Karpas-422 (cell line): ENCODE measurements at regions not wholly inside any gene's neighbourhood (a gene's known extent, or its start where the extent isn't known, plus 50 kb on each side); places are given as distances from the start of the nearest gene placed in this dataset.

Experiments
- DNase-seq: peaks from one replicate; pipeline ENCODE4 v3.0.0-alpha.2; 2015
- H2AFZ ChIP-seq: fragments of 200-600 bp; sonication (generic); 2 replicates; pipeline ENCODE4 v1.6.1; 2014; ENCODE audit warnings: antibody characterized with exemption, low read length, mixed read lengths
- H3K27ac ChIP-seq: fragments of 200-600 bp; sonication (generic); 2 replicates; pipeline ENCODE4 v1.5.1; 2014; ENCODE audit warnings: mild to moderate bottlenecking, low read length, moderate library complexity
- H3K27me3 ChIP-seq: fragments of 200-600 bp; sonication (generic); 2 replicates; pipeline ENCODE4 v1.6.1; 2014; ENCODE audit warnings: low read length, mixed read lengths
- H3K36me3 ChIP-seq: fragments of 200-600 bp; sonication (generic); 2 replicates; pipeline ENCODE4 v1.6.1; 2014; ENCODE audit warnings: low read length, mixed read lengths; ENCODE audit not compliant: insufficient read depth
- H3K4me1 ChIP-seq: fragments of 200-600 bp; sonication (generic); 2 replicates; pipeline ENCODE4 v1.6.1; 2014; ENCODE audit warnings: mild to moderate bottlenecking, low read length, mixed read lengths
- H3K4me2 ChIP-seq: fragments of 200-600 bp; sonication (generic); 2 replicates; pipeline ENCODE4 v1.6.1; 2014; ENCODE audit warnings: low read length, low read depth, mild to moderate bottlenecking; ENCODE audit not compliant: poor library complexity, severe bottlenecking
- H3K4me3 ChIP-seq: fragments of 200-600 bp; sonication (generic); 2 replicates; pipeline ENCODE4 v1.5.1; 2014; ENCODE audit warnings: mild to moderate bottlenecking, antibody characterized with exemption, low read length, mixed read lengths
- H3K79me2 ChIP-seq: fragments of 200-600 bp; sonication (generic); 2 replicates; pipeline ENCODE4 v1.6.1; 2014; ENCODE audit warnings: mild to moderate bottlenecking, low read length, mixed read lengths
- H3K9ac ChIP-seq: fragments of 200-600 bp; sonication (generic); 2 replicates; pipeline ENCODE4 v1.6.0; 2014; ENCODE audit warnings: low read length
- H3K9me2 ChIP-seq: fragments of 200-600 bp; sonication (generic), shearing (Covaris generic); replicated peaks from 2 replicates; pipeline ENCODE4 v1.6.0; 2014; ENCODE audit warnings: mild to moderate bottlenecking, low read length, moderate library complexity; ENCODE audit not compliant: insufficient read depth
- H3K9me3 ChIP-seq: fragments of 300-700, 200-600 bp; sonication (generic); 2 replicates; pipeline ENCODE4 v1.6.1; 2014; ENCODE audit warnings: low read length, mixed read lengths
- H4K20me1 ChIP-seq: fragments of 200-600 bp; sonication (generic); 2 replicates; pipeline ENCODE4 v1.6.1; 2014; ENCODE audit warnings: mild to moderate bottlenecking, antibody characterized with exemption, low read length, low read depth; ENCODE audit not compliant: insufficient read depth

- no peak for DNase-seq
- Histone ChIP-seq H3K27me3 (no peaks in the 10 kb centered on the region), H3K4me2 (no peak overlapping the region), H3K9me2 (no peaks in the 10 kb centered on the region), H3K79me2 (no peaks in the 10 kb centered on the region), H3K27ac (no peak overlapping the region), H3K9me3 (peaks cover 25% of the 10 kb centered on the region), H3K4me3 (no peak overlapping the region), H3K9ac (no peak overlapping the region), H2AFZ (no peak overlapping the region), H3K36me3 (no peaks in the 10 kb centered on the region), H4K20me1 (no peaks in the 10 kb centered on the region), H3K4me1 (no peaks in the 10 kb centered on the region)
Measured at GRCh38 chr20:7327810-7328209, 560.3 kb downstream of the BMP2 start.

- H3K79me2 ChIP-seq: no peaks in the 10 kb centered on the region
- no peaks in the 10 kb centered on the region for H3K4me1 ChIP-seq
Measured at GRCh38 chr20:7330850-7331249, 563.4 kb downstream of the BMP2 start.

GRCh38 chr20:7332169-7332568 lies 564.7 kb downstream of the BMP2 start:
- no peaks in the 10 kb centered on the region for H3K27me3 ChIP-seq
- H3K4me1 ChIP-seq: no peaks in the 10 kb centered on the region
- H4K20me1 ChIP-seq: no peaks in the 10 kb centered on the region
- no peak overlapping the region for H2AFZ ChIP-seq
- H3K4me2 ChIP-seq: no peak overlapping the region
- H3K36me3 ChIP-seq: no peaks in the 10 kb centered on the region
- H3K4me3 ChIP-seq: no peak overlapping the region
- H3K27ac ChIP-seq: no peak overlapping the region
- peaks cover 25% of the 10 kb centered on the region for H3K9me3 ChIP-seq
- H3K9ac ChIP-seq: no peak overlapping the region
- H3K9me2 ChIP-seq: no peaks in the 10 kb centered on the region
- H3K79me2 ChIP-seq: no peaks in the 10 kb centered on the region
- DNase-seq: no peak

More at GRCh38 chr20:7330850-7331249, 563.4 kb downstream of the BMP2 start:
- Histone ChIP-seq H3K27me3 (no peaks in the 10 kb centered on the region), H3K4me3 (no peak overlapping the region), H3K9me3 (peaks cover 34% of the 10 kb centered on the region), H3K27ac (no peak overlapping the region), H3K36me3 (no peaks in the 10 kb centered on the region), H4K20me1 (no peaks in the 10 kb centered on the region), H3K9ac (no peak overlapping the region), H3K9me2 (no peaks in the 10 kb centered on the region), H3K4me2 (no peak overlapping the region), H2AFZ (no peak overlapping the region)
- DNase-seq: no peak

GRCh38 chr20:7333841-7334240 lies 566.4 kb downstream of the BMP2 start:
- H3K79me2 ChIP-seq: no peaks in the 10 kb centered on the region
- H3K36me3 ChIP-seq: no peaks in the 10 kb centered on the region
- H4K20me1 ChIP-seq: no peaks in the 10 kb centered on the region
- no peaks in the 10 kb centered on the region for H3K27me3 ChIP-seq
- no peak overlapping the region for H3K4me2 ChIP-seq
- no peak overlapping the region for H2AFZ ChIP-seq
- H3K27ac ChIP-seq: no peak overlapping the region
- no peak overlapping the region for H3K9ac ChIP-seq
- H3K9me3 ChIP-seq: peaks cover 16% of the 10 kb centered on the region
- no peaks in the 10 kb centered on the region for H3K4me1 ChIP-seq
- no peak for DNase-seq
- no peak overlapping the region for H3K4me3 ChIP-seq
- no peaks in the 10 kb centered on the region for H3K9me2 ChIP-seq

- H3K4me2 ChIP-seq: no peak overlapping the region
- no peak overlapping the region for H3K27ac ChIP-seq
- H3K9me3 ChIP-seq: peaks cover 23% of the 10 kb centered on the region; the same call in 1 of the 2 replicates
- no peak overlapping the region for H2AFZ ChIP-seq
- H3K4me3 ChIP-seq: no peak overlapping the region
- no peak overlapping the region for H3K9ac ChIP-seq
- no peaks in the 10 kb centered on the region for H3K9me2 ChIP-seq
- H4K20me1 ChIP-seq: no peaks in the 10 kb centered on the region
- no peaks in the 10 kb centered on the region for H3K79me2 ChIP-seq
- DNase-seq: no peak
- no peaks in the 10 kb centered on the region for H3K4me1 ChIP-seq
- no peaks in the 10 kb centered on the region for H3K27me3 ChIP-seq
- no peaks in the 10 kb centered on the region for H3K36me3 ChIP-seq
Measured at GRCh38 chr20:7346026-7346425, 578.5 kb downstream of the BMP2 start.

GRCh38 chr20:7346562-7346961 lies 579.1 kb downstream of the BMP2 start:
- no peak overlapping the region for H2AFZ ChIP-seq
- H3K79me2 ChIP-seq: no peaks in the 10 kb centered on the region
- H4K20me1 ChIP-seq: no peaks in the 10 kb centered on the region
- no peaks in the 10 kb centered on the region for H3K27me3 ChIP-seq
- H3K9ac ChIP-seq: no peak overlapping the region
- H3K36me3 ChIP-seq: no peaks in the 10 kb centered on the region
- no peaks in the 10 kb centered on the region for H3K9me2 ChIP-seq
- H3K4me2 ChIP-seq: no peak overlapping the region
- peaks cover 25% of the 10 kb centered on the region; the same call in 1 of the 2 replicates for H3K9me3 ChIP-seq
- H3K27ac ChIP-seq: no peak overlapping the region
- H3K4me1 ChIP-seq: no peaks in the 10 kb centered on the region
- H3K4me3 ChIP-seq: no peak overlapping the region
- no peak for DNase-seq

GRCh38 chr20:7347409-7347808 lies 579.9 kb downstream of the BMP2 start:
- Histone ChIP-seq H3K79me2 (no peaks in the 10 kb centered on the region), H3K4me3 (no peak overlapping the region), H4K20me1 (no peaks in the 10 kb centered on the region), H3K9me3 (peaks cover 25% of the 10 kb centered on the region), H3K4me2 (no peak overlapping the region), H3K27ac (no peak overlapping the region), H3K27me3 (no peaks in the 10 kb centered on the region), H2AFZ (no peak overlapping the region), H3K4me1 (no peaks in the 10 kb centered on the region), H3K9ac (no peak overlapping the region), H3K9me2 (no peaks in the 10 kb centered on the region), H3K36me3 (no peaks in the 10 kb centered on the region)
- DNase-seq: no peak

GRCh38 chr20:7348253-7348652 lies 580.8 kb downstream of the BMP2 start:
- no peak overlapping the region for H3K4me3 ChIP-seq
- no peaks in the 10 kb centered on the region for H3K9me2 ChIP-seq
- no peak for DNase-seq
- no peaks in the 10 kb centered on the region for H3K4me1 ChIP-seq
- no peak overlapping the region for H2AFZ ChIP-seq
- peaks cover 23% of the 10 kb centered on the region for H3K9me3 ChIP-seq
- H3K79me2 ChIP-seq: no peaks in the 10 kb centered on the region
- no peak overlapping the region for H3K27ac ChIP-seq
- H3K36me3 ChIP-seq: no peaks in the 10 kb centered on the region
- H3K9ac ChIP-seq: no peak overlapping the region
- H4K20me1 ChIP-seq: no peaks in the 10 kb centered on the region
- H3K4me2 ChIP-seq: no peak overlapping the region
- H3K27me3 ChIP-seq: no peaks in the 10 kb centered on the region

- Histone ChIP-seq H4K20me1 (no peaks in the 10 kb centered on the region), H3K27ac (no peak overlapping the region), H3K9me3 (peaks cover 29% of the 10 kb centered on the region), H3K4me3 (no peak overlapping the region), H3K27me3 (no peaks in the 10 kb centered on the region), H3K4me2 (no peak overlapping the region), H3K9me2 (no peaks in the 10 kb centered on the region), H3K36me3 (no peaks in the 10 kb centered on the region), H3K79me2 (no peaks in the 10 kb centered on the region), H2AFZ (no peak overlapping the region), H3K4me1 (no peaks in the 10 kb centered on the region), H3K9ac (no peak overlapping the region)
- DNase-seq: no peak
Measured at GRCh38 chr20:7352165-7352564, 584.7 kb downstream of the BMP2 start.
